Endothelial cell of umbilical vein (primary cell): ENCODE measurements at regions not wholly inside any gene's neighbourhood (a gene's known extent, or its start where the extent isn't known, plus 50 kb on each side); places are given as distances from the start of the nearest gene placed in this dataset.

Experiments
- BruUV-seq: library from RNA; stranded (reverse); fragments of 400-500 nt; replicated peaks from 2 replicates; lab custom pipeline; 2021; lab: Mats Ljungman, UMichigan
- CTCF ChIA-PET: fragments of 300-600, 350-600 bp; sonication (Branson Sonifier 250); formaldehyde crosslinking; loops from one replicate; lab custom pipeline; 2021; ENCODE audit warnings: antibody characterized with exemption, inconsistent platforms; lab: Charles Lee
- POLR2A ChIA-PET: fragments of 300-600, 350-600 bp; sonication (Branson Sonifier 250); formaldehyde crosslinking; loops from one replicate; lab custom pipeline; 2021; ENCODE audit warnings: antibody characterized with exemption, inconsistent platforms; lab: Charles Lee
- DNase-seq: peaks from one replicate; pipeline ENCODE4 v3.0.0-alpha.2; 2011; ENCODE audit warnings: low read depth, low spot score
- FAIRE-seq: peaks from 2 replicates; lab custom pipeline; 2011; peaks lifted over from hg19 to GRCh38; lab: Jason Lieb, UNC
- H2AFZ ChIP-seq: 2 replicates; pipeline ENCODE4 v1.6.0; 2012; ENCODE audit warnings: low read depth, low read length, control low read depth, inconsistent platforms
- H3K27ac ChIP-seq: 2 replicates; pipeline ENCODE4 v1.5.1; 2011; ENCODE audit warnings: low read depth, mild to moderate bottlenecking, control low read depth, low read length, moderate library complexity; ENCODE audit not compliant: insufficient read depth
- H3K27me3 ChIP-seq, 2 experiments: 2 replicates each; pipeline versions ENCODE4 v1.6.0 to v1.6.1; 2011; ENCODE audit warnings: low read length in 2 of 2, mixed read lengths in 1 of 2; ENCODE audit not compliant: control insufficient read depth in 2 of 2, insufficient read depth in 2 of 2
- H3K36me3 ChIP-seq, 2 experiments: 2 replicates in 1 of 2; 3 replicates in 1 of 2; pipeline ENCODE4 v1.5.1; 2011; ENCODE audit warnings: low read length in 2 of 2, mild to moderate bottlenecking in 1 of 2, moderate library complexity in 1 of 2; ENCODE audit not compliant: control insufficient read depth in 2 of 2, insufficient read depth in 2 of 2; ENCODE audit errors: extremely low read depth in 1 of 2
- H3K4me1 ChIP-seq: 3 replicates; pipeline ENCODE4 v1.5.1; 2011; ENCODE audit warnings: mild to moderate bottlenecking, low read length; ENCODE audit not compliant: control insufficient read depth, insufficient read depth; ENCODE audit errors: extremely low read depth
- H3K4me2 ChIP-seq: 2 replicates; pipeline ENCODE4 v1.6.1; 2011; ENCODE audit warnings: low read length, control low read depth, mixed read lengths; ENCODE audit not compliant: insufficient read depth
- H3K4me3 ChIP-seq, 3 experiments: fragments of 200-600 bp in 1 of 3; sonication (generic), shearing (Covaris generic) in 1 of 3; replicated peaks in 1 of 3; 2 replicates each; pipeline ENCODE4 v1.5.1; 2011 to 2016; ENCODE audit warnings: control low read depth in 3 of 3, low read length in 3 of 3, mild to moderate bottlenecking in 2 of 3, inconsistent platforms in 1 of 3, low read depth in 1 of 3, moderate library complexity in 1 of 3; ENCODE audit not compliant: insufficient read depth in 1 of 3
- H3K79me2 ChIP-seq: 2 replicates; pipeline ENCODE4 v1.6.0; 2012; ENCODE audit warnings: low read length, inconsistent platforms; ENCODE audit not compliant: control insufficient read depth, insufficient read depth
- H3K9ac ChIP-seq: replicated peaks from 2 replicates; pipeline ENCODE3; 2011; ENCODE audit warnings: low read length, control low read depth; ENCODE audit not compliant: insufficient read depth; ENCODE audit errors: extremely low read depth
- H3K9me1 ChIP-seq: replicated peaks from 3 replicates; pipeline ENCODE4 v1.6.0; 2011; ENCODE audit warnings: mild to moderate bottlenecking, low read length; ENCODE audit not compliant: control insufficient read depth, insufficient read depth; ENCODE audit errors: extremely low read depth
- H3K9me3 ChIP-seq: replicated peaks from 2 replicates; pipeline ENCODE4 v1.5.1; 2012; ENCODE audit warnings: low read length, inconsistent platforms; ENCODE audit not compliant: control insufficient read depth, insufficient read depth
- H4K20me1 ChIP-seq: replicated peaks from 2 replicates; pipeline ENCODE3; 2011; ENCODE audit warnings: mild to moderate bottlenecking, low read length; ENCODE audit not compliant: control insufficient read depth, insufficient read depth; ENCODE audit errors: extremely low read depth
- CTCF ChIP-seq, 2 donors: IDR thresholded peaks; 1 replicate in 1 of 2; 2 replicates in 1 of 2; pipeline ENCODE4 v1.5.1; 2011; ENCODE audit warnings: low read length in 2 of 2, mild to moderate bottlenecking in 2 of 2, moderate library complexity in 2 of 2, control low read depth in 1 of 2, inconsistent platforms in 1 of 2, low read depth in 1 of 2; ENCODE audit not compliant: insufficient read depth in 1 of 2; ENCODE audit errors: extremely low read depth in 1 of 2
- EZH2 ChIP-seq: IDR thresholded peaks from 2 replicates; pipeline ENCODE4 v1.6.1; 2012; ENCODE audit warnings: borderline replicate concordance, low read depth, mild to moderate bottlenecking, moderate library complexity, low read length, inconsistent platforms; ENCODE audit not compliant: severe bottlenecking
- FOS ChIP-seq: IDR thresholded peaks from 2 replicates; pipeline ENCODE4 v1.6.1; 2011; ENCODE audit warnings: mild to moderate bottlenecking, low read length, moderate library complexity, borderline replicate concordance; ENCODE audit not compliant: insufficient read depth
- GATA2 ChIP-seq: IDR thresholded peaks from 2 replicates; pipeline ENCODE4 v1.7.0; 2011; ENCODE audit warnings: low read depth, mild to moderate bottlenecking, moderate library complexity, mixed read lengths, low read length; ENCODE audit not compliant: insufficient read length, insufficient read depth
- JUN ChIP-seq: IDR thresholded peaks from 2 replicates; pipeline ENCODE4 v1.6.1; 2011; ENCODE audit warnings: borderline replicate concordance, low read depth; ENCODE audit not compliant: insufficient read length, insufficient read depth
- MAX ChIP-seq: IDR thresholded peaks from 2 replicates; pipeline ENCODE4 v1.6.1; 2011; ENCODE audit not compliant: insufficient read depth, insufficient read length
- MYC ChIP-seq: IDR thresholded peaks from one replicate; pipeline ENCODE4 v1.6.1; 2011; ENCODE audit warnings: mild to moderate bottlenecking, low read depth, low read length
- POLR2A ChIP-seq: IDR thresholded peaks from 2 replicates; pipeline ENCODE4 v1.6.1; 2012; ENCODE audit warnings: low read depth, mild to moderate bottlenecking, control low read depth, low read length
- POLR2AphosphoS5 ChIP-seq: IDR thresholded peaks from 2 replicates; pipeline ENCODE4 v1.6.1; 2012; ENCODE audit warnings: low read depth, mild to moderate bottlenecking, control low read depth, low read length, moderate library complexity; ENCODE audit not compliant: insufficient read depth
- dilution Hi-C: fragments of 300-500 bp; cut with MboI; formaldehyde crosslinking; loops from one replicate; pipeline ENCODE4 v1.15.0; 2019; ENCODE audit warnings: low sequenced_read_pairs; ENCODE audit not compliant: extremely low pct_ligation_motif_present
- intact Hi-C: fragments of 100-400 bp; cut with micrococcal nuclease; formaldehyde crosslinking; loops from one replicate; pipeline ENCODE4 v1.10.0; 2022

GRCh38 chr2:126579868-126580267 lies 76.1 kb upstream of the GYPC start:
- dilution Hi-C loops = no loop called here

More at GRCh38 chr2:126579868-126580267, 76.1 kb upstream of the GYPC start:
- TF ChIP-seq MAX = no peak
- no peak for TF ChIP-seq EZH2
- TF ChIP-seq POLR2A = no peak
- no peak for TF ChIP-seq CTCF (IDR thresholded peaks at IDR 0.05; ENCODE audit: extremely low read depth in 1 of 2, insufficient read depth in 1 of 2, low read depth in 1 of 2, low read length in 2 of 2)
- no peak for TF ChIP-seq POLR2AphosphoS5
- no peak for TF ChIP-seq GATA2
- TF ChIP-seq MYC = no peak
- TF ChIP-seq JUN = no peak
- no peak for TF ChIP-seq FOS
- Histone ChIP-seq H2AFZ (no peak overlapping the region), H3K36me3 (no peaks in the 10 kb centered on the region), H3K9ac (no peak overlapping the region), H3K9me1 (no peaks in the 10 kb centered on the region), H3K27ac (no peak overlapping the region), H4K20me1 (no peaks in the 10 kb centered on the region), H3K4me3 (no peak overlapping the region), H3K9me3 (peaks cover 3% of the 10 kb centered on the region), H3K27me3 (no peaks in the 10 kb centered on the region), H3K79me2 (no peaks in the 10 kb centered on the region), H3K4me1 (no peaks in the 10 kb centered on the region), H3K4me2 (no peak overlapping the region)
- DNase-seq (no peak), FAIRE-seq (no peak)
- intact Hi-C loops = no loop called here
- ChIA-PET CTCF (no interaction called here), POLR2A (no interaction called here)
- no TSS peak for BruUV-seq
